ENCODE measurements at regions not wholly inside any gene's neighbourhood (a gene's known extent, or its start where the extent isn't known, plus 50 kb on each side); places are given as distances from the start of the nearest gene placed in this dataset.

DNA sequence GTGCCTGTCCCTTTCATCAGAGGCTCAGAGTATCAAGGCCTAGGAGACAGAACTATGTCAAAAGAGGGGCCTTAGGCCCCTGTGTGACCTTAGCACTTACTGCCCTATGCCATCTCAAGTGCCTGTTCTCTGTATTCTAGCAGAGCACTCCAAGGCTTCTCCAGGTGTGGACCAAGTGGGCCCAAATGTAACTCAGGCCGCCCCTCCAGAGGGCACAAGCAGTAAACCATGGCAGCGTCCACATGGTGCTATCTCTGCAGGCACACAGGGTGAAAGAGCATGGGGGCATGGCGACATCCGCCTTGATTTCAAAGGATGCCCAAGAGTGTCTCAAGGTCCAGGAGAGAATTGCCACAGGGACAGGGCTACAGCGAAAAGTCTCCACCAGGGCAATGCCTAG, 628.7 kb downstream of the RPS29 start:
- no peak overlapping the region for H3K4me3 Mint-ChIP-seq
- no peak for ATAC-seq (ENCODE audit: low read depth)
- CTCF ChIA-PET, result no interaction called here

GRCh38 chr14:48955857-48956256, 630.3 kb downstream of the RPS29 start:
- Histone ChIP-seq H4K20me1 (ENCODE audit: control insufficient read depth, insufficient read depth, low read length, poor library complexity, severe bottlenecking) (no peaks in the 10 kb centered on the region), H3K79me2 (ENCODE audit: control insufficient read depth, insufficient read depth, low read length) (no peaks in the 10 kb centered on the region), H3K27ac (ENCODE audit: low read length in 2 of 2) (no peak overlapping the region), H3K4me2 (replicated peaks; ENCODE audit: low read depth, low read length, poor library complexity, severe bottlenecking) (no peak overlapping the region), H2AFZ (ENCODE audit: insufficient read depth, low read depth, low read length, poor library complexity, severe bottlenecking) (no peak overlapping the region), H3K9me3 (ENCODE audit: control extremely low read depth in 1 of 3, control insufficient read depth in 2 of 3, insufficient read depth in 1 of 3, low read length in 2 of 3) (peaks cover 0 to 4% (median 1%) of the 10 kb centered on the region in 3 donors), H3K27me3 (replicated peaks in 1 of 4; ENCODE audit: control extremely low read depth in 1 of 4, control insufficient read depth in 3 of 4, insufficient read depth in 4 of 4, low read length in 3 of 4) (no peaks in the 10 kb centered on the region), H3K36me3 (replicated peaks in 1 of 2; ENCODE audit: control extremely low read depth in 1 of 2, control insufficient read depth in 1 of 2, extremely low read depth in 1 of 2, insufficient read depth in 2 of 2, low read length in 1 of 2) (no peaks in the 10 kb centered on the region), H3K9ac (ENCODE audit: low read length) (no peak overlapping the region), H3K4me1 (ENCODE audit: control insufficient read depth in 2 of 2, insufficient read depth in 2 of 2, low read length in 2 of 2) (no peaks in the 10 kb centered on the region), H3K4me3 (ENCODE audit: control extremely low read depth in 1 of 5, extremely low read depth in 1 of 5, insufficient read depth in 1 of 5, low read depth in 2 of 5, low read length in 4 of 5) (no peak overlapping the region)
- Mint-ChIP-seq H3K27ac (no peak overlapping the region), H3K27me3 (peaks cover 9% of the 10 kb centered on the region), H3K4me1 (peaks cover 9% of the 10 kb centered on the region), H3K4me3 (no peak overlapping the region), H3K9me3 (ENCODE audit: insufficient read depth) (no peaks in the 10 kb centered on the region)
- DNase-seq (no peak), ATAC-seq (ENCODE audit: low read depth) (no peak)
- no peak for TF ChIP-seq EZH2 (IDR thresholded peaks at IDR 0.05; ENCODE audit: borderline replicate concordance, insufficient read depth, low read depth, low read length, poor library complexity, severe bottlenecking)
- intact Hi-C loops (cut with micrococcal nuclease), result no loop called here
- ChIA-PET CTCF (no interaction called here), POLR2A (no interaction called here)
- no CpG with 5 or more reads among the region's 1 CpG for WGBS (ENCODE audit: insufficient coverage)

More for the DNA sequence above, 628.7 kb downstream of the RPS29 start:
- Histone ChIP-seq H3K4me2 (replicated peaks; ENCODE audit: low read depth, low read length, poor library complexity, severe bottlenecking) (no peak overlapping the region), H4K20me1 (ENCODE audit: control insufficient read depth, insufficient read depth, low read length, poor library complexity, severe bottlenecking) (no peaks in the 10 kb centered on the region), H3K9me3 (ENCODE audit: control extremely low read depth in 1 of 3, control insufficient read depth in 2 of 3, insufficient read depth in 1 of 3, low read length in 2 of 3) (peaks cover 0 to 4% (median 1%) of the 10 kb centered on the region in 3 donors), H3K36me3 (replicated peaks in 1 of 2; ENCODE audit: control extremely low read depth in 1 of 2, control insufficient read depth in 1 of 2, extremely low read depth in 1 of 2, insufficient read depth in 2 of 2, low read length in 1 of 2) (no peaks in the 10 kb centered on the region), H3K27me3 (replicated peaks in 1 of 4; ENCODE audit: control extremely low read depth in 1 of 4, control insufficient read depth in 3 of 4, insufficient read depth in 4 of 4, low read length in 3 of 4) (no peaks in the 10 kb centered on the region), H3K4me3 (ENCODE audit: control extremely low read depth in 1 of 5, extremely low read depth in 1 of 5, insufficient read depth in 1 of 5, low read depth in 2 of 5, low read length in 4 of 5) (no peak overlapping the region), H3K4me1 (ENCODE audit: control insufficient read depth in 2 of 2, insufficient read depth in 2 of 2, low read length in 2 of 2) (no peaks in the 10 kb centered on the region), H3K9ac (ENCODE audit: low read length) (no peak overlapping the region), H3K27ac (ENCODE audit: low read length in 2 of 2) (no peak overlapping the region), H3K79me2 (ENCODE audit: control insufficient read depth, insufficient read depth, low read length) (no peaks in the 10 kb centered on the region), H2AFZ (ENCODE audit: insufficient read depth, low read depth, low read length, poor library complexity, severe bottlenecking) (no peak overlapping the region)
- POLR2A ChIA-PET, result no interaction called here
- Mint-ChIP-seq H3K27me3 (peaks cover 6% of the 10 kb centered on the region), H3K9me3 (ENCODE audit: insufficient read depth) (no peaks in the 10 kb centered on the region), H3K4me1 (peaks cover 9% of the 10 kb centered on the region), H3K27ac (no peak overlapping the region)
- TF ChIP-seq CTCF (IDR thresholded peaks at IDR 0.05), result no peak
- no peak for TF ChIP-seq EZH2 (IDR thresholded peaks at IDR 0.05; ENCODE audit: borderline replicate concordance, insufficient read depth, low read depth, low read length, poor library complexity, severe bottlenecking)
- intact Hi-C loops (cut with micrococcal nuclease), result no loop called here
- no peak for DNase-seq
- 97% methylated on average over 5 of the region's 5 CpGs for WGBS (ENCODE audit: insufficient coverage)
